ENCODE measurements at regions not wholly inside any gene's neighbourhood (a gene's known extent, or its start where the extent isn't known, plus 50 kb on each side); places are given as distances from the start of the nearest gene placed in this dataset.
"Not testable (repeated sequence)": the region's sequence is repeated elsewhere in the genome, so short reads cannot be mapped to it uniquely, and the experiment has no call there.

- no peak overlapping the region for H3K4me3 ChIP-seq (ENCODE audit: low read depth, low read length)
- TF ChIP-seq, protein P1, sequence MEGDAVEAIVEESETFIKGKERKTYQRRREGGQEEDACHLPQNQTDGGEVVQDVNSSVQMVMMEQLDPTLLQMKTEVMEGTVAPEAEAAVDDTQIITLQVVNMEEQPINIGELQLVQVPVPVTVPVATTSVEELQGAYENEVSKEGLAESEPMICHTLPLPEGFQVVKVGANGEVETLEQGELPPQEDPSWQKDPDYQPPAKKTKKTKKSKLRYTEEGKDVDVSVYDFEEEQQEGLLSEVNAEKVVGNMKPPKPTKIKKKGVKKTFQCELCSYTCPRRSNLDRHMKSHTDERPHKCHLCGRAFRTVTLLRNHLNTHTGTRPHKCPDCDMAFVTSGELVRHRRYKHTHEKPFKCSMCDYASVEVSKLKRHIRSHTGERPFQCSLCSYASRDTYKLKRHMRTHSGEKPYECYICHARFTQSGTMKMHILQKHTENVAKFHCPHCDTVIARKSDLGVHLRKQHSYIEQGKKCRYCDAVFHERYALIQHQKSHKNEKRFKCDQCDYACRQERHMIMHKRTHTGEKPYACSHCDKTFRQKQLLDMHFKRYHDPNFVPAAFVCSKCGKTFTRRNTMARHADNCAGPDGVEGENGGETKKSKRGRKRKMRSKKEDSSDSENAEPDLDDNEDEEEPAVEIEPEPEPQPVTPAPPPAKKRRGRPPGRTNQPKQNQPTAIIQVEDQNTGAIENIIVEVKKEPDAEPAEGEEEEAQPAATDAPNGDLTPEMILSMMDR (IDR thresholded peaks at IDR 0.05; ENCODE audit: low read depth, low read length) = no peak
These were observed 337.0 kb downstream of the THBS2 start for GRCh38 chr6:168916576-168917211.

- H3K4me3 ChIP-seq (ENCODE audit: low read depth, low read length) = no peak overlapping the region
- TF ChIP-seq, protein P1 (IDR thresholded peaks at IDR 0.05; ENCODE audit: low read depth, low read length) = no peak
These were observed 337.8 kb downstream of the THBS2 start for GRCh38 chr6:168915855-168916254.

- TF ChIP-seq, protein P1 (IDR thresholded peaks at IDR 0.05; ENCODE audit: low read depth, low read length) = no peak
- no peak overlapping the region for H3K4me3 ChIP-seq (ENCODE audit: low read depth, low read length)
These were observed 338.4 kb downstream of the THBS2 start for GRCh38 chr6:168915242-168915641.

GRCh38 chr6:168913866-168914469 lies 339.7 kb downstream of the THBS2 start:
- H3K4me3 ChIP-seq (ENCODE audit: low read depth, low read length) = no peak overlapping the region
- TF ChIP-seq, protein P1 (IDR thresholded peaks at IDR 0.05; ENCODE audit: low read depth, low read length) = no peak

- H3K4me3 ChIP-seq (ENCODE audit: low read depth, low read length) = not testable (repeated sequence)
These were observed 340.3 kb downstream of the THBS2 start for GRCh38 chr6:168913231-168913865.

GRCh38 chr6:168909288-168909687 lies 344.4 kb downstream of the THBS2 start:
- TF ChIP-seq, protein P1 (IDR thresholded peaks at IDR 0.05; ENCODE audit: low read depth, low read length) = no peak
- no peak overlapping the region for H3K4me3 ChIP-seq (ENCODE audit: low read depth, low read length)

DNA sequence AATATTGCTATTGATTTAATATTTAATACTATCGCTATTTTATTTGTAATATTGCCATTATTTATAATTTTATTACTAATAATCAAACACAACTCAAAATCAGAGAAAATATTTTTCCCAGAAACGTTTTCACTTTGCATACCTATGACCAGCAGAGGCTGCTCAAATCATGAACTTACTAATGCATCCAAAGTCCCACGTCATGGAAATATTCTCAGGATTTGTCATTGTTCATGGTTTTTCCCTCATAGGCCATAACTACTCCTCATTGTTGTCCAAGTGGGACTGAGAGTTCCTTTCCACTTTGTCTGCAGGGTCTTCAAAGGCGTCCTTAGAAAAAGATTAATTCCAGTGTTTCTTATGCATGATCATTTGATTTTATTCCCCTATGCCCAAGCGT lies 344.8 kb downstream of the THBS2 start:
- TF ChIP-seq, protein P1 (IDR thresholded peaks at IDR 0.05; ENCODE audit: low read depth, low read length) = no peak
- no peak overlapping the region for H3K4me3 ChIP-seq (ENCODE audit: low read depth, low read length)
